MM.1S (cell line): ENCODE measurements at regions not wholly inside any gene's neighbourhood (a gene's known extent, or its start where the extent isn't known, plus 50 kb on each side); places are given as distances from the start of the nearest gene placed in this dataset.

Source experiments
- DNase-seq: peaks from one replicate; pipeline ENCODE4 v3.0.0-alpha.2; 2015
- H2AFZ ChIP-seq: fragments of 300-600 bp; sonication (generic); 2 replicates; pipeline ENCODE4 v1.6.0; 2016; ENCODE audit warnings: antibody characterized with exemption, low read length
- H3F3A ChIP-seq: fragments of 300-600 bp; sonication (generic); 2 replicates; pipeline ENCODE4 v1.6.1; 2016; ENCODE audit warnings: mild to moderate bottlenecking, antibody characterized with exemption, low read length, moderate library complexity, mixed read lengths; ENCODE audit not compliant: insufficient read depth
- H3K27ac ChIP-seq: fragments of 300-600 bp; sonication (generic); 2 replicates; pipeline ENCODE4 v1.5.1; 2016; ENCODE audit warnings: mild to moderate bottlenecking, low read length
- H3K27me3 ChIP-seq: fragments of 300-600 bp; sonication (generic); replicated peaks from 2 replicates; pipeline ENCODE4 v1.6.0; 2016; ENCODE audit warnings: low read length; ENCODE audit not compliant: insufficient read depth
- H3K36me3 ChIP-seq: fragments of 300-600 bp; sonication (generic); replicated peaks from 2 replicates; pipeline ENCODE4 v1.6.1; 2016; ENCODE audit warnings: mild to moderate bottlenecking, low read length, mixed read lengths; ENCODE audit not compliant: insufficient read depth
- H3K4me1 ChIP-seq: fragments of 300-600 bp; sonication (generic); 2 replicates; pipeline ENCODE4 v1.6.1; 2016; ENCODE audit warnings: low read length, mixed read lengths
- H3K4me2 ChIP-seq: fragments of 300-600 bp; sonication (generic); 2 replicates; pipeline ENCODE4 v1.6.0; 2016; ENCODE audit warnings: low read depth, low read length
- H3K4me3 ChIP-seq: fragments of 300-600 bp; sonication (generic); 2 replicates; pipeline ENCODE4 v1.5.1; 2016; ENCODE audit warnings: low read length, mixed read lengths
- H3K79me2 ChIP-seq: fragments of 300-600 bp; sonication (generic); 2 replicates; pipeline ENCODE4 v1.6.1; 2016; ENCODE audit warnings: mixed run types, low read length, mixed read lengths
- H3K9ac ChIP-seq: fragments of 300-600 bp; sonication (generic); 2 replicates; pipeline ENCODE4 v1.6.1; 2016; ENCODE audit warnings: low read length, mixed read lengths
- H3K9me2 ChIP-seq: fragments of 300-600 bp; sonication (generic); replicated peaks from 2 replicates; pipeline ENCODE4 v1.6.1; 2016; ENCODE audit warnings: mild to moderate bottlenecking, low read length, mixed read lengths; ENCODE audit not compliant: insufficient read depth
- H3K9me3 ChIP-seq: fragments of 300-600 bp; sonication (generic); replicated peaks from 2 replicates; pipeline ENCODE4 v1.6.1; 2016; ENCODE audit warnings: mild to moderate bottlenecking, low read length, mixed read lengths; ENCODE audit not compliant: insufficient read depth
- H4K20me1 ChIP-seq: fragments of 300-600 bp; sonication (generic); 2 replicates; pipeline ENCODE4 v1.6.1; 2016; ENCODE audit warnings: mild to moderate bottlenecking, low read length, moderate library complexity, mixed read lengths; ENCODE audit not compliant: insufficient read depth
- EZH2 ChIP-seq: fragments of 300-600 bp; sonication (generic); optimal IDR thresholded peaks from 2 replicates; pipeline ENCODE3; 2017; ENCODE audit warnings: low read depth, mild to moderate bottlenecking, antibody characterized with exemption, low read length, mixed read lengths
- EZH2phosphoT487 ChIP-seq: fragments of 300-600 bp; sonication (generic); IDR thresholded peaks from 2 replicates; pipeline ENCODE4 v1.6.1; 2018; ENCODE audit warnings: antibody characterized with exemption, low read length
- TF ChIP-seq, protein P1 (sequence below): fragments of 300-600 bp; sonication (generic); IDR thresholded peaks from 2 replicates; pipeline ENCODE4 v1.5.1; 2016; ENCODE audit warnings: antibody characterized with exemption, low read length, mixed read lengths

- no peaks in the 10 kb centered on the region for H3K9me2 ChIP-seq
These were observed 344.1 kb downstream of the PCDH10 start for GRCh38 chr4:133493241-133493640.

DNA sequence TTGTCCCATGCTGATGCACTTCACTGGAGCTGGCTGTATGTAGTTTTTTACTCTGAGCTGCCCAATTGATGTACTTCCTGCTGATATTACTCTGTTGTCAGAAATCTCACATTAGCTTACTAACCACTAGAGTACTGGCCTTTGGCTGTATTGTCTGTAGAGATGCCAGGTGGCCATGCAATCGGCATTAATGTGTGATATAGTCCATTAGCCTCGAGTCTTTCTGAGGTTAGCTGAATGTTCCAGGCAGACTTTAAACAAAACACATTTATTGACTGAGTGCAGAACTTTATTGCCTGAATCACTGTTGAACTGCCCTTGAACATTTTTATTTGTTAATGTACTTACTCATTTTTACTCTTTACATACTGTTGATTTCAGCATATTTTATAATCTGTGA lies 335.2 kb downstream of the PCDH10 start:
- no peak for DNase-seq
- Histone ChIP-seq H4K20me1 (no peaks in the 10 kb centered on the region), H3K4me2 (no peak overlapping the region), H3K4me3 (no peak overlapping the region), H3K27me3 (no peaks in the 10 kb centered on the region), H3F3A (no peaks in the 10 kb centered on the region), H3K9me2 (no peaks in the 10 kb centered on the region), H3K9me3 (no peaks in the 10 kb centered on the region), H3K9ac (no peak overlapping the region), H3K79me2 (no peaks in the 10 kb centered on the region), H2AFZ (no peak overlapping the region), H3K4me1 (no peaks in the 10 kb centered on the region), H3K36me3 (no peaks in the 10 kb centered on the region), H3K27ac (no peak overlapping the region)
- TF ChIP-seq EZH2 (no peak), EZH2phosphoT487 (no peak)
- TF ChIP-seq, protein P1, sequence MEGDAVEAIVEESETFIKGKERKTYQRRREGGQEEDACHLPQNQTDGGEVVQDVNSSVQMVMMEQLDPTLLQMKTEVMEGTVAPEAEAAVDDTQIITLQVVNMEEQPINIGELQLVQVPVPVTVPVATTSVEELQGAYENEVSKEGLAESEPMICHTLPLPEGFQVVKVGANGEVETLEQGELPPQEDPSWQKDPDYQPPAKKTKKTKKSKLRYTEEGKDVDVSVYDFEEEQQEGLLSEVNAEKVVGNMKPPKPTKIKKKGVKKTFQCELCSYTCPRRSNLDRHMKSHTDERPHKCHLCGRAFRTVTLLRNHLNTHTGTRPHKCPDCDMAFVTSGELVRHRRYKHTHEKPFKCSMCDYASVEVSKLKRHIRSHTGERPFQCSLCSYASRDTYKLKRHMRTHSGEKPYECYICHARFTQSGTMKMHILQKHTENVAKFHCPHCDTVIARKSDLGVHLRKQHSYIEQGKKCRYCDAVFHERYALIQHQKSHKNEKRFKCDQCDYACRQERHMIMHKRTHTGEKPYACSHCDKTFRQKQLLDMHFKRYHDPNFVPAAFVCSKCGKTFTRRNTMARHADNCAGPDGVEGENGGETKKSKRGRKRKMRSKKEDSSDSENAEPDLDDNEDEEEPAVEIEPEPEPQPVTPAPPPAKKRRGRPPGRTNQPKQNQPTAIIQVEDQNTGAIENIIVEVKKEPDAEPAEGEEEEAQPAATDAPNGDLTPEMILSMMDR = no peak

More at GRCh38 chr4:133493241-133493640, 344.1 kb downstream of the PCDH10 start:
- Histone ChIP-seq H3K36me3 (no peaks in the 10 kb centered on the region), H3K79me2 (no peaks in the 10 kb centered on the region), H3K9me3 (no peaks in the 10 kb centered on the region), H3K27ac (no peak overlapping the region), H3K4me3 (no peak overlapping the region), H3K9ac (no peak overlapping the region), H2AFZ (no peak overlapping the region), H3K4me2 (no peak overlapping the region), H4K20me1 (no peaks in the 10 kb centered on the region), H3K27me3 (no peaks in the 10 kb centered on the region), H3K4me1 (no peaks in the 10 kb centered on the region), H3F3A (no peaks in the 10 kb centered on the region)
- no peak for DNase-seq
- no peak for TF ChIP-seq EZH2phosphoT487
- TF ChIP-seq, protein P1 = no peak
- TF ChIP-seq EZH2 = no peak

GRCh38 chr4:133483600-133484246 lies 334.6 kb downstream of the PCDH10 start:
- no peak overlapping the region for H3K4me3 ChIP-seq
- H3F3A ChIP-seq = no peaks in the 10 kb centered on the region
- H3K9ac ChIP-seq = no peak overlapping the region
- H3K27me3 ChIP-seq = no peaks in the 10 kb centered on the region
- no peaks in the 10 kb centered on the region for H3K79me2 ChIP-seq
- no peak overlapping the region for H2AFZ ChIP-seq
- no peaks in the 10 kb centered on the region for H3K36me3 ChIP-seq
- no peaks in the 10 kb centered on the region for H4K20me1 ChIP-seq
- no peaks in the 10 kb centered on the region for H3K4me1 ChIP-seq
- H3K27ac ChIP-seq = no peak overlapping the region
- H3K9me3 ChIP-seq = no peaks in the 10 kb centered on the region
- DNase-seq = no peak
- H3K4me2 ChIP-seq = no peak overlapping the region
- TF ChIP-seq EZH2 (no peak), EZH2phosphoT487 (no peak)
- TF ChIP-seq, protein P1 = peak; percentile 22; the same call in 1 of the 2 replicates
- no peaks in the 10 kb centered on the region for H3K9me2 ChIP-seq
